ENCODE measurements at regions not wholly inside any gene's neighbourhood (a gene's known extent, or its start where the extent isn't known, plus 50 kb on each side); places are given as distances from the start of the nearest gene placed in this dataset.

DNA sequence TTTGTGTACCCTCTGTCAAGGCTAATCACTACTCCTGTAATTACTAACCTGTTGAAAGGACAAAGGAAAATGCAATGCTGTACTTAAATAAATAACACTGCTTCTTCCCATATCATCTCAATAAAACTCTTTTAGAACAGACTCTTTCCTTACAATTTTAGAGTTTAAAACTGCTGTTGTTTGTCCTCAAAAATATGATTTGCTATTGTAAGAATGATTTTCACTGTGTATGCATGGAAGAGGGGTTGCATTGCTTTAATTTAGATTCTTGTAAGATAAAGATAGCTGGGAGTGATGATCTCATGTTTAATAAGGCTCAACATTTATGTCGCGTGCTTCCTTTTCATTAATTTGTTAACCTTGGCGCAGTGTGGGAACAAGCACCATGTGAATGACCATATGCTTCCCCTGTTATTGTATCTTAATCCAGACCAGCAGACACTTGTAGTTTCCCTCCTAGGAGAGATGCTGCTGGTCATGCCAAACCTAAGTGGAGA, 89.8 kb upstream of the ATXN1 start:
- CTCF ChIA-PET: interaction anchor here (1.0 to 1.9 kb wide), 5 partner anchors 25 to 89 kb away, joined by 3 to 5 read pairs (median 4); no protein-coding TSS in a partner anchor
- 92% methylated on average over 3 of the region's 3 CpGs for WGBS (ENCODE audit: insufficient coverage)
- DNase-seq: peak in 2 of 3 donors; percentile 37 to 57
- Histone ChIP-seq H3K27me3 (replicated peaks in 2 of 5; ENCODE audit: control insufficient read depth in 4 of 5, insufficient read depth in 5 of 5, low read length in 4 of 5) (no peaks in the 10 kb centered on the region), H3K27ac (ENCODE audit: insufficient read depth in 1 of 2, low read depth in 1 of 2, low read length in 2 of 2, poor library complexity in 1 of 2, severe bottlenecking in 2 of 2) (peak overlapping the region in 1 of 2 experiments; percentile 38), H3K9me3 (ENCODE audit: control extremely low read depth in 1 of 5, control insufficient read depth in 4 of 5, insufficient read depth in 2 of 5, low read depth in 1 of 5, low read length in 4 of 5) (peaks cover 0 to 9% (median 0%) of the 10 kb centered on the region in 5 experiments), H3K4me1 (ENCODE audit: control extremely low read depth in 1 of 4, control insufficient read depth in 4 of 4, insufficient read depth in 4 of 4, low read length in 3 of 4) (peaks cover 12 to 44% (median 35%) of the 10 kb centered on the region in 4 experiments), H3K4me3 (ENCODE audit: control insufficient read depth in 1 of 7, extremely low read depth in 1 of 7, insufficient read depth in 4 of 7, low read depth in 2 of 7, low read length in 6 of 7) (no peak overlapping the region), H3K36me3 (ENCODE audit: control insufficient read depth in 4 of 4, insufficient read depth in 4 of 4, low read length in 3 of 4) (no peaks in the 10 kb centered on the region)
- POLR2A ChIA-PET: interaction anchor here (0.6 kb wide), 1 partner anchor 77 kb away, joined by 4 read pairs; no protein-coding TSS in a partner anchor

DNA sequence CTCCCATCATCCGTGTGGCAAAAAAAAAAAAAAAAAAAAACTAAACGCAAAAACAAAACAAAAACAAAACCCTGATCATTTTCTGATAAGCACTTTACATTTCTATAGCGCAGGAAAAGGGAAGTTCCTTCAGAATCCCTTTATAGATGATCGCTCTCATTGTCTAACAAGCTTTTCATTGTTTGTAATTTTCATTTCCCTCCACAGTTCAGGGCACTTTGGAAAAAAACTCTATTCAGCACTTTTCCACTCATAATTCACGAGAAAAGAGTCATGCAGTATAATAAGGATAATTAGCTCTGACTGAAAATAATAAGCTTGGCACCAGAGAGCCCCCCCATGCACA, 89.4 kb upstream of the ATXN1 start:
- Histone ChIP-seq H3K27ac (ENCODE audit: insufficient read depth in 1 of 2, low read depth in 1 of 2, low read length in 2 of 2, poor library complexity in 1 of 2, severe bottlenecking in 2 of 2) (no peak overlapping the region), H3K4me1 (ENCODE audit: control extremely low read depth in 1 of 4, control insufficient read depth in 4 of 4, insufficient read depth in 4 of 4, low read length in 3 of 4) (peaks cover 12 to 44% (median 35%) of the 10 kb centered on the region in 4 experiments), H3K27me3 (replicated peaks in 2 of 5; ENCODE audit: control insufficient read depth in 4 of 5, insufficient read depth in 5 of 5, low read length in 4 of 5) (no peaks in the 10 kb centered on the region), H3K9me3 (ENCODE audit: control extremely low read depth in 1 of 5, control insufficient read depth in 4 of 5, insufficient read depth in 2 of 5, low read depth in 1 of 5, low read length in 4 of 5) (peaks cover 0 to 9% (median 0%) of the 10 kb centered on the region in 5 experiments), H3K36me3 (ENCODE audit: control insufficient read depth in 4 of 4, insufficient read depth in 4 of 4, low read length in 3 of 4) (no peaks in the 10 kb centered on the region), H3K4me3 (ENCODE audit: control insufficient read depth in 1 of 7, extremely low read depth in 1 of 7, insufficient read depth in 4 of 7, low read depth in 2 of 7, low read length in 6 of 7) (no peak overlapping the region)
- peak in 2 of 3 donors; percentile 19 to 55 for DNase-seq
- ChIA-PET POLR2A (interaction anchor here (0.6 kb wide), 1 partner anchor 77 kb away, joined by 4 read pairs; no protein-coding TSS in a partner anchor), CTCF (interaction anchor here (1.0 to 1.9 kb wide), 7 partner anchors 11 to 89 kb away, joined by 3 to 5 read pairs (median 4); no protein-coding TSS in a partner anchor)
- WGBS (ENCODE audit: insufficient coverage): 4% methylated on average over 3 of the region's 5 CpGs

DNA sequence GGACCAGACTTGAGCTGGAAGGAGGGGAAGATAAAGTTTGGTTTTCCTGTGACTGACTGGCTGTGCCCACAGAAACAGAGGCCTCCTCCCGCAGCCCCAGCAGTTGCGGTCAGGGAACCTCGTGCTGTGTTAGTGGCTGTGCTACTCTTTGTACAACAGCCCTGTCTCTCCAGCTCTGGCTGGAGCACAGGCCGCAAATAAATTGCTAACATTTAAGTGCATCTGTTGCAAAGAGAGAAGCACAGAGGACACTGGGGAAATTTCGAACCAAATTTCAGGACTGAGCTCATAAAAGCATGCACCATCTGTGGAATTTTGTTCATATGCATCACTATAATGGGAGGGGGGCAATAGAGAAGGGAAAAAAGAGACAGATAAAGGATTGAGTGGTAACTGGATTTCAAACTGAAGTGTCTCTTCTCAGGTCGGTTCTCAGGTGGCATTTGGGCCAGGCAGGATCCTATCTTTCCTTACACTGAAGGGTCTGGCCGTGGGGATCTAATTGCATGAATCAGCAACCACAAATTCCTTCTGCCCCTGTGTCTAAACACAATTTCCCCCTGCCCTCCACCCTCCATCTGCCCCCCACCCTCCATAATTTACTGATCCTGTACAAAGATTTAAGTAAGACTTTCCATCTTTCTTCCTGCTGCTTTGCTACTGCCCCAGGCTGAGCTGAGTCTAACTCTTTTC, 88.9 kb upstream of the ATXN1 start:
- WGBS (ENCODE audit: insufficient coverage): 4% methylated on average over 7 of the region's 7 CpGs
- DNase-seq: peak; percentile 69 to 91 (median 85)
- Histone ChIP-seq H3K9me3 (ENCODE audit: control extremely low read depth in 1 of 5, control insufficient read depth in 4 of 5, insufficient read depth in 2 of 5, low read depth in 1 of 5, low read length in 4 of 5) (peaks cover 0 to 9% (median 0%) of the 10 kb centered on the region in 5 experiments), H3K27me3 (replicated peaks in 2 of 5; ENCODE audit: control insufficient read depth in 4 of 5, insufficient read depth in 5 of 5, low read length in 4 of 5) (no peaks in the 10 kb centered on the region), H3K27ac (ENCODE audit: insufficient read depth in 1 of 2, low read depth in 1 of 2, low read length in 2 of 2, poor library complexity in 1 of 2, severe bottlenecking in 2 of 2) (peak overlapping the region in 1 of 2 experiments; percentile 6), H3K36me3 (ENCODE audit: control insufficient read depth in 4 of 4, insufficient read depth in 4 of 4, low read length in 3 of 4) (no peaks in the 10 kb centered on the region), H3K4me3 (ENCODE audit: control insufficient read depth in 1 of 7, extremely low read depth in 1 of 7, insufficient read depth in 4 of 7, low read depth in 2 of 7, low read length in 6 of 7) (no peak overlapping the region), H3K4me1 (ENCODE audit: control extremely low read depth in 1 of 4, control insufficient read depth in 4 of 4, insufficient read depth in 4 of 4, low read length in 3 of 4) (peaks cover 10 to 41% (median 33%) of the 10 kb centered on the region in 4 experiments)
- ChIA-PET POLR2A (no interaction called here), CTCF (interaction anchor here (0.6 to 1.9 kb wide), 10 partner anchors 10 to 251 kb away, joined by 3 to 5 read pairs (median 4); no protein-coding TSS in a partner anchor)

DNA sequence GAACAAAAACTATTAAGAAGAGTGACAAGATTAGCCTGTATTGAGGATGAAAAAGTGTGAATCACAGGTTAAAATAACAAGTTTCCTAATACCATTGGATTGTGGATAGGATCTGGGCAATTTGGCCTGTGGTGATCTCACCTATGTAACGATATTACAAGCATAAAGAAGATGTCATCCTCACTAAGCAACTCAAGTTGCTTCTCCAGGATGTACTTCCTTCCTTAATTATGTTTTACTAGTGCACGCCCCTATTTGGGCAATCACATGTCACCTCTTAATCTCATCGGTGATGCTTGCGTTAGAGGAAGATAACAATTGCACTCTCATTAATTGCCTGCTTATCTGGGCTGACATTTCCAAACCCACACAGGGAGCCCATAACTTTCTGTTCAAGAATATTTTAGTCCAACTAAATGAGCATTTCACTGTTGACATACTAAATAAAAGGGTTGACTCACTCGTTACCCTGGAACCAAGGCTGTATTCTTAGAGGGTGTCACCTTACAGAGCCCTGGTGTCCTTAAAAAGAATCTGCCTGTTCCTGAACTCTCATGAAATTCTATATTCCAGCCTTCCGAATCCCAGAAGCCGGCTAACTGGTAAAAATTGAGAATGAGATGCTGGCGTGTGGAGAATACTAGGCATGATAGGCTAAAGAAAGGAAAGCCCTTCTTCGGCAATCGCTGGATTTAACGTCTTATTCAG, 88.2 kb upstream of the ATXN1 start:
- POLR2A ChIA-PET: no interaction called here

DNA sequence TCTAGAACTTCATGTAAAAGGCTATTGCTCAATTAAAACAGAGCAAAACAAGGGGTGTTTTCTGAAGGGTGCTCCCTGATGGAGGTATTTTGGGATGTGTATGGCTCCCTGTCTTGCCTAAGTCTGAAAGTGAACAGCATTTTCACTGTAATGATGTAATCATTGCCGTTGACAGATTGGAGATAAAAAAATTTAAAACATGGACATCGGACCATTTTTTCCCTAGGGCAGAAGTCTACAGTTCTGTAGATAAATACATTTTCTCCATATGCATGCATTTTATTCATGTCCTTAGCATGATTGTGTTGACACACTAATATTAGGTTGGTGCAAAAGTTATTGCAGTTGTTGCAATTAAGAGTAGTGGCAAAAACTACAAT, 85.1 kb upstream of the ATXN1 start:
- H3K4me3 ChIP-seq (ENCODE audit: control insufficient read depth in 1 of 7, extremely low read depth in 1 of 7, insufficient read depth in 4 of 7, low read depth in 2 of 7, low read length in 6 of 7): no peak overlapping the region
- H3K9me3 ChIP-seq (ENCODE audit: control extremely low read depth in 1 of 5, control insufficient read depth in 4 of 5, insufficient read depth in 2 of 5, low read depth in 1 of 5, low read length in 4 of 5): peaks cover 0 to 9% (median 0%) of the 10 kb centered on the region in 5 experiments
- peaks cover 3 to 24% (median 19%) of the 10 kb centered on the region in 4 experiments for H3K4me1 ChIP-seq (ENCODE audit: control extremely low read depth in 1 of 4, control insufficient read depth in 4 of 4, insufficient read depth in 4 of 4, low read length in 3 of 4)
- DNase-seq: no peak
- ChIA-PET POLR2A (no interaction called here), CTCF (interaction anchor here (1.2 to 1.8 kb wide), 3 partner anchors 12 to 75 kb away, joined by 4 to 6 read pairs (median 5); no protein-coding TSS in a partner anchor)
- no peaks in the 10 kb centered on the region for H3K36me3 ChIP-seq (ENCODE audit: control insufficient read depth in 4 of 4, insufficient read depth in 4 of 4, low read length in 3 of 4)
- H3K27me3 ChIP-seq (replicated peaks in 2 of 5; ENCODE audit: control insufficient read depth in 4 of 5, insufficient read depth in 5 of 5, low read length in 4 of 5): no peaks in the 10 kb centered on the region
- WGBS (ENCODE audit: insufficient coverage): no CpG with 5 or more reads among the region's 2 CpGs
- no peak overlapping the region for H3K27ac ChIP-seq (ENCODE audit: insufficient read depth in 1 of 2, low read depth in 1 of 2, low read length in 2 of 2, poor library complexity in 1 of 2, severe bottlenecking in 2 of 2)

More for the DNA sequence above, 88.2 kb upstream of the ATXN1 start:
- peak overlapping the region in 1 of 2 experiments; percentile 6 for H3K27ac ChIP-seq (ENCODE audit: insufficient read depth in 1 of 2, low read depth in 1 of 2, low read length in 2 of 2, poor library complexity in 1 of 2, severe bottlenecking in 2 of 2)
- CTCF ChIA-PET: interaction anchor here (0.7 to 1.9 kb wide), 9 partner anchors 9 to 85 kb away, joined by 3 to 5 read pairs (median 3); no protein-coding TSS in a partner anchor
- peaks cover 10 to 37% (median 31%) of the 10 kb centered on the region in 4 experiments for H3K4me1 ChIP-seq (ENCODE audit: control extremely low read depth in 1 of 4, control insufficient read depth in 4 of 4, insufficient read depth in 4 of 4, low read length in 3 of 4)
- H3K27me3 ChIP-seq (replicated peaks in 2 of 5; ENCODE audit: control insufficient read depth in 4 of 5, insufficient read depth in 5 of 5, low read length in 4 of 5): no peaks in the 10 kb centered on the region
- no peak overlapping the region for H3K4me3 ChIP-seq (ENCODE audit: control insufficient read depth in 1 of 7, extremely low read depth in 1 of 7, insufficient read depth in 4 of 7, low read depth in 2 of 7, low read length in 6 of 7)
- peak in 2 of 3 donors; percentile 46 to 63 for DNase-seq
- WGBS (ENCODE audit: insufficient coverage): 41% methylated on average over 11 of the region's 11 CpGs
- peaks cover 0 to 9% (median 0%) of the 10 kb centered on the region in 5 experiments for H3K9me3 ChIP-seq (ENCODE audit: control extremely low read depth in 1 of 5, control insufficient read depth in 4 of 5, insufficient read depth in 2 of 5, low read depth in 1 of 5, low read length in 4 of 5)
- H3K36me3 ChIP-seq (ENCODE audit: control insufficient read depth in 4 of 4, insufficient read depth in 4 of 4, low read length in 3 of 4): no peaks in the 10 kb centered on the region

DNA sequence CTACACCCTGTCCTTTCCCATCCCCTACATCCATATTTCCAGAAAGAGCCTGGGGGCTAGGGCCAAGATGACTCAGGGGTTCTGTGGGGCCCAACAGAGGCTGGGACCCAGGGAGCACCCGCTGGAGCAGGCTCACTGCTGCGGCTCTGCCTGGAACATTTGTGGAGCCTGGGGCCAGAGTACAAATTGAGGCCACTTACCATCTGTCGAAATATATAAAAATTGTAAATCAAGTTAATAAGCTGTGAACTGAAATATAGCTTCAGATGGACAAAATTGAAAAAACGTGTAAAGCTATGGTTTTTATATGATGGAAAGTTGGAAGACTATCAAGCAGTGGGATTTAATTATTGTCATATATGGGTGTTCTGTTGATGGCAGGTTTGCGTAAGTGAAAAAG, 82.9 kb upstream of the ATXN1 start:
- no peak overlapping the region for H3K27ac ChIP-seq (ENCODE audit: insufficient read depth in 1 of 2, low read depth in 1 of 2, low read length in 2 of 2, poor library complexity in 1 of 2, severe bottlenecking in 2 of 2)
- DNase-seq: no peak
- no peaks in the 10 kb centered on the region for H3K36me3 ChIP-seq (ENCODE audit: control insufficient read depth in 4 of 4, insufficient read depth in 4 of 4, low read length in 3 of 4)
- no peak overlapping the region for H3K4me3 ChIP-seq (ENCODE audit: control insufficient read depth in 1 of 7, extremely low read depth in 1 of 7, insufficient read depth in 4 of 7, low read depth in 2 of 7, low read length in 6 of 7)
- peaks cover 0 to 6% (median 0%) of the 10 kb centered on the region in 5 experiments for H3K9me3 ChIP-seq (ENCODE audit: control extremely low read depth in 1 of 5, control insufficient read depth in 4 of 5, insufficient read depth in 2 of 5, low read depth in 1 of 5, low read length in 4 of 5)
- WGBS (ENCODE audit: insufficient coverage): 97% methylated on average over 5 of the region's 5 CpGs
- peaks cover 2 to 16% (median 13%) of the 10 kb centered on the region in 4 experiments for H3K4me1 ChIP-seq (ENCODE audit: control extremely low read depth in 1 of 4, control insufficient read depth in 4 of 4, insufficient read depth in 4 of 4, low read length in 3 of 4)
- H3K27me3 ChIP-seq (replicated peaks in 2 of 5; ENCODE audit: control insufficient read depth in 4 of 5, insufficient read depth in 5 of 5, low read length in 4 of 5): no peaks in the 10 kb centered on the region
- ChIA-PET POLR2A (no interaction called here), CTCF (interaction anchor here (1.3 kb wide), 1 partner anchor 12 kb away, joined by 3 read pairs; no protein-coding TSS in a partner anchor)

All from common myeloid progenitor, CD34-positive (primary cell).